Esophagus (tissue), 2 donors: ENCODE measurements at regions not wholly inside any gene's neighbourhood (a gene's known extent, or its start where the extent isn't known, plus 50 kb on each side); places are given as distances from the start of the nearest gene placed in this dataset.

Experiments used
- H3K27ac ChIP-seq, 2 donors: one replicate each; pipeline ENCODE4 v1.5.1; 2013; ENCODE audit warnings: low read depth in 2 of 2, mild to moderate bottlenecking in 2 of 2, inconsistent platforms in 1 of 2, low read length in 1 of 2, moderate library complexity in 1 of 2
- H3K27me3 ChIP-seq, 2 donors: one replicate each; pipeline ENCODE4 v1.6.1; 2013; ENCODE audit warnings: low read length in 2 of 2, control low read depth in 1 of 2, mild to moderate bottlenecking in 1 of 2; ENCODE audit not compliant: insufficient read depth in 2 of 2, control insufficient read depth in 1 of 2
- H3K36me3 ChIP-seq, 2 donors: one replicate each; pipeline ENCODE4 v1.6.1; 2013; ENCODE audit warnings: low read length in 1 of 2; ENCODE audit not compliant: control insufficient read depth in 2 of 2, insufficient read depth in 2 of 2
- H3K4me1 ChIP-seq, 2 donors: one replicate each; pipeline ENCODE4 v1.6.1; 2013; ENCODE audit warnings: low read length in 1 of 2; ENCODE audit not compliant: control insufficient read depth in 2 of 2, insufficient read depth in 2 of 2
- H3K4me3 ChIP-seq, 2 donors: one replicate each; pipeline ENCODE4 v1.5.1; 2013; ENCODE audit warnings: low read length in 2 of 2, mild to moderate bottlenecking in 2 of 2, low read depth in 1 of 2, moderate library complexity in 1 of 2
- H3K9me3 ChIP-seq, 2 donors: one replicate each; pipeline ENCODE4 v1.6.1; 2013; ENCODE audit warnings: mild to moderate bottlenecking in 2 of 2, low read depth in 1 of 2, low read length in 1 of 2, moderate library complexity in 1 of 2; ENCODE audit not compliant: control insufficient read depth in 2 of 2, insufficient read depth in 1 of 2
- WGBS, 2 donors: extraction: QIAGEN DNeasy Blood & Tissue Kit; methylation state at CpG; one replicate each; pipeline ENCODE4 v1.1.7; 2013; 5-methylcytosine and 5-hydroxymethylcytosine counted together
- donor health status: healthy with polysubstance abuse.
- donor health status: Bipolar disorder and iron deficiency.

DNA sequence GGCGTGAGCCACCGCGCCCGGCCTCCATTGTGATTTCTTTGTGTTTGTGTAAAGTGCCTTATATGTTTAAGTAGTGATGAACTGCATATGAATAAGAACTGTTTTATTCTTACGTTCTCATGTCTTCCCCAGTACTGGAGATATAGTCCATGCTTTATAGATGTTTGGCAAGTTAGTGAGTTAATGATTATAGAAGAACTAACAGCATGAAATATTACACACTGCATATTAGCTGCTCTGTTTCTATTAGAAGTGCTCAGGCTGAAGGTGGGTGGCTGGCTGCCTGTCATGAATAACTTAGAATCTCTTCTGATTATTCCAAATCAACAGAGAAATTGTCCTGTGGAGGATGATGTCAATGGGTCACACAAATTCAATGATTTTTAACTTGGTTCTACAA is 709.4 kb downstream of the GALC start:
- Histone ChIP-seq H3K4me3 (no peak overlapping the region), H3K36me3 (no peaks in the 10 kb centered on the region), H3K27ac (no peak overlapping the region), H3K27me3 (no peaks in the 10 kb centered on the region), H3K4me1 (no peaks in the 10 kb centered on the region), H3K9me3 (no peaks in the 10 kb centered on the region)
- 89 to 97% methylated on average over 5 of the region's 5 CpGs for WGBS, 2 donors

DNA sequence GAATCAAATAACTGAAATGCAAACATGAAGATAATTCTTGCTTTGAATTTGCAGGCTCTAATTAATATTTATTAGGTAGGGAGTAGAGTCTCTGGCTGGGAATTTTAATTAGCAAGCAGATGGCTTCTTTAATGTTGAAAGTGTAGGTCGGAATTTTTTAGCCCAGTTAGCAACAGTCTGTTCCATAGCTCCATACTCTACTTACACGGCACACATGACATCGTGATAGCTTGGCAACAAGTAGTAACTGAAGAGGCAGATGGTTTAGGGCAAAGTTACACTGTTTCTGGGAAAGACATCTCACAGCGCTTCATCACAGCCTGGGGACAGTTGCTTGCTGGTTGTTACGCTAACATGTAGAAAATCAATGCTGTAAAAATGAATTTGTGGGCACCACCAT is 710.7 kb downstream of the GALC start:
- no peak overlapping the region for H3K27ac ChIP-seq
- 89 to 94% methylated on average over 5 of the region's 5 CpGs for WGBS, 2 donors
- H3K4me1 ChIP-seq: no peaks in the 10 kb centered on the region
- H3K27me3 ChIP-seq: no peaks in the 10 kb centered on the region
- H3K4me3 ChIP-seq: no peak overlapping the region
- no peaks in the 10 kb centered on the region for H3K36me3 ChIP-seq
- H3K9me3 ChIP-seq: no peaks in the 10 kb centered on the region

DNA sequence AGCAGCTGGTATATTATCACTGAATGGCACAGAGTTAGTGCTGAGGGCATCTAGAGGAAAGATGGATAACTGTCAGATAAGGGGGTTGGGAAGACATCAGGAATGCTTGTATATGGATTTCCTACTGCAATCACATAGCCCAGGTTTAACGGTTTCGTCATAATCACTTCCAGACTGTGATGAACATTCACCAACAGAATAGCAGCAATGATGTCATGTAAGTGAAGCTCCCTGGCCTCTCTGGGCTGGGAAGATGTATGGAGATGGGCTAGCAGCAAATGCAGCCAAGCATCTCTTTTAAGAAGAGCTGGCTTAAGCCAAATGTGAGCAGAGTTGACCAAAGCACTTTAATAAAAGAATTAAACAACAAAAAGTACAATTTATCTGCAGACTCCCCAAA is 714.6 kb downstream of the GALC start:
- Histone ChIP-seq H3K36me3 (no peaks in the 10 kb centered on the region), H3K27me3 (no peaks in the 10 kb centered on the region), H3K4me1 (no peaks in the 10 kb centered on the region), H3K4me3 (no peak overlapping the region), H3K27ac (no peak overlapping the region), H3K9me3 (no peaks in the 10 kb centered on the region)
- WGBS, 2 donors: 73 to 85% methylated on average over 2 of the region's 2 CpGs

DNA sequence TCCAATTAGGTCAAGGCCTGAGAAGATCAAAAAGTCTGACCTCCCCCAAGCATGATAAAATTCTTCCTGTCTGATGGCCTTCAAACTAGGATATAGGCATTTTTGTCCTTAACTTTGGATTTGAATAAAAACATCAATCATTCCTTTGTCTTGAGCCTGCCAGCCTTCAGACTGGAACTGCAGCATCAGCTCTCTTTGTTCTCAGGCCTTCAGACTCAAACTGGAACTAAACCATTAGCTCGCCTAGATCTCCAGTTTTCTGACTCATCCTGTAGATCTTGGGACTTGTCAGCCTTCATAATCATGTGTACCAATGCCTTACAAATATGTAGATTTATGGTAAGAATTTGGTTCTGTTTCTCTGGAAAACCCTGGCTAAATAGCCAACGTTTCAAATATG is 721.7 kb downstream of the GALC start:
- no peaks in the 10 kb centered on the region for H3K36me3 ChIP-seq
- no peaks in the 10 kb centered on the region for H3K4me1 ChIP-seq
- H3K27me3 ChIP-seq: no peaks in the 10 kb centered on the region
- WGBS, 2 donors: 30 to 31% methylated on average over 2 of the region's 2 CpGs
- no peak overlapping the region for H3K4me3 ChIP-seq
- no peaks in the 10 kb centered on the region for H3K9me3 ChIP-seq
- no peak overlapping the region for H3K27ac ChIP-seq

DNA sequence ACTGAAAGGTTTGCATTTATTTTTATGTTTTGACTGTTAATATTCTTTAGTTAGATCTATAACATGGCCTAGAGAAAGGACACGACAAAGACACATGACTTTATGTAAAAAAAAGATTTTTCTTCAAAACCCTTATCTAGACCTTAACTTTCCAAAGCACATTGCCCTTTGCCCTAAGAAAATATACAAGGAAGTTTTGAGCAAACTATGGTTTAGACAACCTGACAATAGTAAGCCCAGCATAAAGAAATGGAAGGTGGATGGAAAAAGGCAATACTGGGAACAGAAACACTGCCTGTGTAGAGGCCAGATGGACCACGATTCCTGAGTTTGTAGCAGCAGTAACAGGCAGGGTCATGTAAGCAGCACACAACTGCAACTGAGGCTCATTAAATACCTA is 724.0 kb downstream of the GALC start:
- Histone ChIP-seq H3K27ac (no peak overlapping the region), H3K36me3 (no peaks in the 10 kb centered on the region), H3K9me3 (no peaks in the 10 kb centered on the region), H3K4me1 (no peaks in the 10 kb centered on the region), H3K27me3 (no peaks in the 10 kb centered on the region), H3K4me3 (no peak overlapping the region)
- WGBS, 2 donors: 52 to 62% methylated on average over 2 of the region's 2 CpGs

DNA sequence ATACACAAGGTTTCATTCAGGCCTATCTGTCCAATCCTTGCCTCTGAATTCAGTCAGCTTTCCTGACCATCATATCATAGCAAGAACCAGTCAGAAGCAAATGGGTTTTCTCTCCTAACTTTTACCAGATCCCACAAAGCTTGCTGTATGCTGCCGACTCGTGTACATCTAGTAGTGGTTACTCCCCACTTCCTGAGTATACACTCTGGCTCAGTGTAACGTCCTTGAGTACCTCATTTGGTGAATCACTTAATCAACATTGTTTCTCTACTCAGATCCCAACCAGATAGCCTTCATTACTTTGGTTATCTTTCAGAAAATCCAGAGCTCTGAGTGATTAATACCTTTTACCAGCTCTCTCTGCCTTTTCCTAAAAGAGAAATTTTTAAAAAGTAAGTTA is 728.2 kb downstream of the GALC start:
- 63 to 73% methylated on average over 3 of the region's 3 CpGs for WGBS, 2 donors
- Histone ChIP-seq H3K27me3 (no peaks in the 10 kb centered on the region), H3K36me3 (no peaks in the 10 kb centered on the region), H3K4me3 (no peak overlapping the region), H3K27ac (no peak overlapping the region), H3K4me1 (no peaks in the 10 kb centered on the region), H3K9me3 (no peaks in the 10 kb centered on the region)

DNA sequence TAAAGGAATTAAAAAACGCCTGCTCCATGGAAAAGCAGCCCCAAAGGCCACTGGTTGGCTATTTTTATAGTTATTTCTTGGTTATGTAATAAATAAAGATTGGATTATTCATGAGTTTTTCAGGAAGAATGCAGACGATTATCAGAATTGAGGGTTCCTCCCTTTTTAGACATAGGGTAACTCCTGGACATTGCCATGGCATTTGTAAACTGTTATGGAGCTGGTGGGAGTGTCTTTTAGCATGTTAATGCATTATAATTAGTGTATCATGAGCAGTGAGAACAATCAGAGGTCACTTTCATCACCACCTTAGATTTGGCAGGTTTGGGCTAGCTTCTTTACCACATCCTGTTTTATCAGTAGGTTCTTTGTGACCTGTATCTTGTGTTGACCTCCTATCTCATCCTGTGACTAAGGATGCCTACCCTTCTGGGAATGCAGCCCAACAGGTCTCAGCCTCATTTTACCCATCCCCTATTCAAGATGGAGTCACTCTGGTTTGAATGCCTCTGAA is 728.7 kb downstream of the GALC start:
- Histone ChIP-seq H3K36me3 (no peaks in the 10 kb centered on the region), H3K4me3 (no peak overlapping the region), H3K4me1 (no peaks in the 10 kb centered on the region), H3K9me3 (no peaks in the 10 kb centered on the region), H3K27me3 (no peaks in the 10 kb centered on the region), H3K27ac (no peak overlapping the region)
- WGBS, 2 donors: 59 to 65% methylated on average over 2 of the region's 2 CpGs

DNA sequence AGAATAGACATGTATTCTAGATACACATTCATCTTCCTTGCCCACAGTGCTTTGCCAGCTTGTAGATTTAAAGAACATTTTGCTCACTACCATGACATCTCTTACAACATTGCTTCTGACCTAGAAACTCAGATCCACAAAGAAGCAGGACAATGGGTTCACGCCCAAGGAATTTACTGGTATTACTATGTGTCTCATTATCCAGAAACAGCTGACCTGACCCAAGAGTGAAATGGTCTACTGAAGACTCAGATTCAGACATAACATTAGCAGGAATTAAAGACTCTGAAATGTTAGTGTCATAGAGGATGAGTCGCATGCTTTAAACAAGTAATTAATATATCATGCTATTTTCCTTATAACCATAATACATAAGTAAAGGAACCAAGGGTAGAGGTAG is 731.4 kb downstream of the GALC start:
- H3K9me3 ChIP-seq: peaks cover 0 to 2% of the 10 kb centered on the region in 2 donors
- H3K4me3 ChIP-seq: no peak overlapping the region
- no peaks in the 10 kb centered on the region for H3K4me1 ChIP-seq
- H3K27ac ChIP-seq: no peak overlapping the region
- no peaks in the 10 kb centered on the region for H3K27me3 ChIP-seq
- H3K36me3 ChIP-seq: no peaks in the 10 kb centered on the region
- WGBS, 2 donors: 94 to 96% methylated on average over 2 of the region's 2 CpGs

DNA sequence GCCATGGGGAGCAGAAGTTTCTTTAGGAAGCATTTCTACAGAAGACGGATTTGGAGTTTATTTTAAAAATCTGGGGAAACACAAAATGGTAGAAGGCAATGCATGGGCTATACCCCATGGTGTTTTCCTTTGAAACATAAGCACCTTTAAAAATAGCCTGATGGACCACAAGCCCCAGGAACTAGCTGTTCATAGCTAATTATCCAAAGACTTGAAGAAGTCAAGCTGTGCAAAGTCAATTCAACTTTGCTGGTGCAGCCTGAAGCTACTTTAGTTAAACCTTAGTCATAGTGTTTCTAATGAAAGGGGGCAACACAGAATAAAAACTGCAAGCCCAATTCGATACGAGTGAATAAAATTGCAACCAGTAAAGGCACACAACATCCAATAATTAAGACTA is 732.5 kb downstream of the GALC start:
- Histone ChIP-seq H3K36me3 (no peaks in the 10 kb centered on the region), H3K27ac (no peak overlapping the region), H3K4me1 (no peaks in the 10 kb centered on the region), H3K4me3 (no peak overlapping the region), H3K27me3 (no peaks in the 10 kb centered on the region), H3K9me3 (peaks cover 0 to 2% of the 10 kb centered on the region in 2 donors)
- WGBS, 2 donors: 54 to 72% methylated on average over 3 of the region's 3 CpGs

DNA sequence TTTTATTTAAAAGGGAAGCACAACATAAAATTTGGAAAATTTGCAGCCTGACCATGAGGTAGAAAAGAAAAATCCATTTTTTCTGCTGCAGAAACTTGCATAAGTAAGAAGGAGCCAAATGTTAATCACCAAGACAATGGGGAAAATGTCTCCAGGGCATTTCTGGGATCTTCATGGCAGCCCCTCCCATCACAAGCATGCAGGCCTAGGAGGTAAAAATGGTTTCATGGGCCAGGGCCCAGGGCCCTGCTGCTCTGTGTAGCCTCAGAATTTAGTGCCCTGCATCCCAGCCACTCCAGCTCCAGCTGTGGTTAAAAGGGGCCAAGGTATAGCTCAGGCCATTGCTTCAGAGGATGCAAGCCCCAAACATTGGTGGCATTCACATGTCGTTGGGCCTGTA is 735.6 kb downstream of the GALC start:
- Histone ChIP-seq H3K4me3 (no peak overlapping the region), H3K27me3 (no peaks in the 10 kb centered on the region), H3K36me3 (no peaks in the 10 kb centered on the region), H3K9me3 (peaks cover 0 to 2% of the 10 kb centered on the region in 2 donors), H3K4me1 (no peaks in the 10 kb centered on the region), H3K27ac (no peak overlapping the region)
- WGBS, 2 donors: 55 to 63% methylated on average over 1 of the region's 1 CpG
